ENCODE measurements at regions not wholly inside any gene's neighbourhood (a gene's known extent, or its start where the extent isn't known, plus 50 kb on each side); places are given as distances from the start of the nearest gene placed in this dataset.

DNA sequence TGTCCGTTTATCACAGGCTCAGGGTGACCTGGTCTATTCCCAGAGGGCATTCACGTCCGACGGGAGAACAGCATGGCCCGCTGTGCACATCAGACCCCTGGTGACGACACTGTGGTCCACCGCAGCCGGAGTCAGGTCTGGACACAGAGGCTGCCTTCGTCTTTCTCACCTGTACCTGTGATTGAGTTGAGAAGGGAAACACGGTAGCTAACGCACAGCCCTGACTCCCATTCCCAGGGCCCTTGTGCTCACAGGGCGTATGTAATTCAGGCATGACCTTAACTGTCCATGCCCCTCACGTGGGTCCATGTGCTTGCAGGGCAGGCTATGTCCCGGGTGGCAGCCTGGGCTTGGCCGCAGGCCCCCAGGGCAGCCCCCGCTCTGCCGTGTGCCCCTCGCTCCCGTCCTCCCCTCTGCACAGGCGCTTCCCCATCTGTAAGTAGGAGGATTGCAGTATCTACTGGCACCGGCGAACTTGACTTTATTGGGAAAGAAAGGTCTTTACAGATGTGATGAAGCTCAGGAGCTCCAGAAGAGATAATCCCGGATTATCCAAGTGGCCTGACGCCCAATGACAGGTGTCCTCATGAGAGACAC, 221.3 kb upstream of the TCERG1L start:
- TF ChIP-seq, protein P1, sequence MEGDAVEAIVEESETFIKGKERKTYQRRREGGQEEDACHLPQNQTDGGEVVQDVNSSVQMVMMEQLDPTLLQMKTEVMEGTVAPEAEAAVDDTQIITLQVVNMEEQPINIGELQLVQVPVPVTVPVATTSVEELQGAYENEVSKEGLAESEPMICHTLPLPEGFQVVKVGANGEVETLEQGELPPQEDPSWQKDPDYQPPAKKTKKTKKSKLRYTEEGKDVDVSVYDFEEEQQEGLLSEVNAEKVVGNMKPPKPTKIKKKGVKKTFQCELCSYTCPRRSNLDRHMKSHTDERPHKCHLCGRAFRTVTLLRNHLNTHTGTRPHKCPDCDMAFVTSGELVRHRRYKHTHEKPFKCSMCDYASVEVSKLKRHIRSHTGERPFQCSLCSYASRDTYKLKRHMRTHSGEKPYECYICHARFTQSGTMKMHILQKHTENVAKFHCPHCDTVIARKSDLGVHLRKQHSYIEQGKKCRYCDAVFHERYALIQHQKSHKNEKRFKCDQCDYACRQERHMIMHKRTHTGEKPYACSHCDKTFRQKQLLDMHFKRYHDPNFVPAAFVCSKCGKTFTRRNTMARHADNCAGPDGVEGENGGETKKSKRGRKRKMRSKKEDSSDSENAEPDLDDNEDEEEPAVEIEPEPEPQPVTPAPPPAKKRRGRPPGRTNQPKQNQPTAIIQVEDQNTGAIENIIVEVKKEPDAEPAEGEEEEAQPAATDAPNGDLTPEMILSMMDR (IDR thresholded peaks at IDR 0.05; ENCODE audit: poor library complexity) = no peak
- TF ChIP-seq EZH2phosphoT487 (IDR thresholded peaks at IDR 0.05; ENCODE audit: low read depth, severe bottlenecking, unreplicated experiment) (no peak), EZH2 (IDR thresholded peaks at IDR 0.05; ENCODE audit: borderline replicate concordance) (no peak)
- Histone ChIP-seq H3K4me1 (ENCODE audit: insufficient read depth) (no peaks in the 10 kb centered on the region), H3K4me2 (no peak overlapping the region), H3K36me3 (replicated peaks; ENCODE audit: insufficient read depth, low read depth) (no peaks in the 10 kb centered on the region), H3K9me3 (ENCODE audit: low read depth) (no peaks in the 10 kb centered on the region), H3K4me3 (no peak overlapping the region), H3K79me2 (no peaks in the 10 kb centered on the region), H2AFZ (no peak overlapping the region), H4K20me1 (ENCODE audit: insufficient read depth, poor library complexity, severe bottlenecking) (no peaks in the 10 kb centered on the region), H3K9me2 (replicated peaks; ENCODE audit: insufficient read depth) (no peaks in the 10 kb centered on the region), H3K27me3 (no peaks in the 10 kb centered on the region), H3K27ac (no peak overlapping the region)
- no peak for DNase-seq (ENCODE audit: low spot score)
- WGBS (ENCODE audit: low lambda C conversion rate, missing lambda C conversion rate) = 87% methylated on average over 24 of the region's 24 CpGs

DNA sequence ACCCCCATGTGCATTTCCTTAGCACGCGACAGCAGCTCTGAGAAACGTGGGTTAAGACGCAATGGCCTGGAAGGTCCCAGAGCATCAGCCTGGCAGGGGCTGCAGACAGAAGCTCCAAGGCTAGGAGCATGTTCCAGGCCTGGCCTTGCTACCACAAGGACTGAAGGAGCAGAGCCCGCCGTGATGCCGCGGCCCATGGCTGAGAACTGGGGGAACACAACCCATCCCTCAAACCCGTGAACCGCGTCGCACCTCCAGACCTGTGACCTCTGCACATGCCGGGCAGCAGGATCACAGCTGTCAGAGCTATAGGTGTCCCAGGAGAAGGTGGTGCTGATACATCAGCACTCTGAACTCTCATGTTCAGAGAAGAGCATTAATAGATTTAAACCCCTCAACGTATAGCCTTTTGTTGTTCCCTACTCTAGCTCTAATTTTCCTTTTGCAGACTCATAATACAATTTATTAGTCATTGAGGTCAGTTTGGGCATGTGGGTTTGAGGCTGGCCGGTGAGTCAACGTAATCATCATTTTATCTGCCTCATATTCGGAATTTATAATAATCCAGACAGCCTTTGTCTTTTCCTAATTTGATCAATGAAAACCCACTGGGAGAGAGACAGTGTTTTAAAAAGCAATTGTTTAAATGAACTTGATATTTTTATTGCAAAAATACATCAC, 222.5 kb upstream of the TCERG1L start:
- no peaks in the 10 kb centered on the region for H3K9me3 ChIP-seq (ENCODE audit: low read depth)
- no peaks in the 10 kb centered on the region for H3K36me3 ChIP-seq (replicated peaks; ENCODE audit: insufficient read depth, low read depth)
- no peak overlapping the region for H3K4me3 ChIP-seq
- H3K4me2 ChIP-seq = no peak overlapping the region
- H2AFZ ChIP-seq = no peak overlapping the region
- H3K27me3 ChIP-seq = no peaks in the 10 kb centered on the region
- no peaks in the 10 kb centered on the region for H4K20me1 ChIP-seq (ENCODE audit: insufficient read depth, poor library complexity, severe bottlenecking)
- H3K9me2 ChIP-seq (replicated peaks; ENCODE audit: insufficient read depth) = no peaks in the 10 kb centered on the region
- TF ChIP-seq EZH2phosphoT487 (IDR thresholded peaks at IDR 0.05; ENCODE audit: low read depth, severe bottlenecking, unreplicated experiment) (no peak), EZH2 (IDR thresholded peaks at IDR 0.05; ENCODE audit: borderline replicate concordance) (no peak)
- TF ChIP-seq, protein P1 (IDR thresholded peaks at IDR 0.05; ENCODE audit: poor library complexity) = no peak
- no peaks in the 10 kb centered on the region for H3K79me2 ChIP-seq
- H3K27ac ChIP-seq = no peak overlapping the region
- no peaks in the 10 kb centered on the region for H3K4me1 ChIP-seq (ENCODE audit: insufficient read depth)
- DNase-seq (ENCODE audit: low spot score) = no peak
- 91% methylated on average over 17 of the region's 17 CpGs for WGBS (ENCODE audit: low lambda C conversion rate, missing lambda C conversion rate)

DNA sequence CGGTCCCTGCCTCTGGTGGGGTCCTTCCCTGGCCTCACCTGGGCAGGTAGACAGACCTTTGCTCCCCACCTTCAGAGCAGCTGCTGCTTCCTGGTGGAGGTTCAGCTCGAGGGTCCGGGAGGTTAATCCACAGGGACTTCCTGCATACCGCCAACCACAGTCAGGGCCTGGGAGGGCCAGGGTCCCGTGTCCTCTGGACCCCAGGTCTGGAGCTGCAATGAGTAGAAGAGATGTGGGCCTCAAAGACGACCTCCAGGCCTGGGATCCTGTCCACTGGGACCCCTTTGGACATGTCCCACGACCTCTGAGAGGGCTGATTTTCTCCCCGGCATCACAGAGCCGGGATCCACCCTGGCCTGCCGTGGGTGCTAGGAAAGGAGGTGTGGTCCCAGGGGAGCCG, 223.3 kb upstream of the TCERG1L start:
- H3K27ac ChIP-seq = no peak overlapping the region
- H3K4me3 ChIP-seq = no peak overlapping the region
- whole genome bisulfite sequencing (ENCODE audit: low lambda C conversion rate, missing lambda C conversion rate) = 83% methylated on average over 11 of the region's 11 CpGs
- TF ChIP-seq, protein P1 (IDR thresholded peaks at IDR 0.05; ENCODE audit: poor library complexity) = no peak
- TF ChIP-seq EZH2 (IDR thresholded peaks at IDR 0.05; ENCODE audit: borderline replicate concordance) (no peak), EZH2phosphoT487 (IDR thresholded peaks at IDR 0.05; ENCODE audit: low read depth, severe bottlenecking, unreplicated experiment) (no peak)
- no peak overlapping the region for H3K4me2 ChIP-seq
- no peaks in the 10 kb centered on the region for H3K9me2 ChIP-seq (replicated peaks; ENCODE audit: insufficient read depth)
- H3K36me3 ChIP-seq (replicated peaks; ENCODE audit: insufficient read depth, low read depth) = no peaks in the 10 kb centered on the region
- no peak for DNase-seq (ENCODE audit: low spot score)
- no peaks in the 10 kb centered on the region for H3K4me1 ChIP-seq (ENCODE audit: insufficient read depth)
- H4K20me1 ChIP-seq (ENCODE audit: insufficient read depth, poor library complexity, severe bottlenecking) = no peaks in the 10 kb centered on the region
- H2AFZ ChIP-seq = no peak overlapping the region
- no peaks in the 10 kb centered on the region for H3K27me3 ChIP-seq
- H3K79me2 ChIP-seq = no peaks in the 10 kb centered on the region
- H3K9me3 ChIP-seq (ENCODE audit: low read depth) = no peaks in the 10 kb centered on the region
